Thyroid gland (tissue), 4 donors: ENCODE measurements at regions not wholly inside any gene's neighbourhood (a gene's known extent, or its start where the extent isn't known, plus 50 kb on each side); places are given as distances from the start of the nearest gene placed in this dataset.

Experiments used
- CTCF ChIP-seq, 6 experiments: fragments of 200-600 bp in 3 of 6; fragments of 450-650 bp in 3 of 6; sonication (generic) in 3 of 6; IDR thresholded peaks; one replicate each; pipeline ENCODE4 v1.5.1; 2016 to 2019; ENCODE audit warnings: antibody characterized with exemption in 6 of 6, mild to moderate bottlenecking in 2 of 6, inconsistent platforms in 1 of 6, moderate library complexity in 1 of 6
- POLR2A ChIP-seq, 2 donors: fragments of 450-650 bp; IDR thresholded peaks; one replicate each; pipeline ENCODE4 v1.6.1; 2017; ENCODE audit warnings: antibody characterized with exemption in 2 of 2, mild to moderate bottlenecking in 2 of 2, moderate library complexity in 1 of 2

- no peak for TF ChIP-seq CTCF (IDR thresholded peaks at IDR 0.05)
- no peak for TF ChIP-seq POLR2A (IDR thresholded peaks at IDR 0.05)
These were observed 1068.5 kb upstream of the COX7C start for GRCh38 chr5:85549229-85549628.
